Hepatocyte (in vitro differentiated cells): ENCODE measurements at regions not wholly inside any gene's neighbourhood (a gene's known extent, or its start where the extent isn't known, plus 50 kb on each side); places are given as distances from the start of the nearest gene placed in this dataset.

Source experiments
- DNase-seq: peaks from one replicate; pipeline ENCODE4 v3.0.0-alpha.2; 2016; ENCODE audit warnings: low spot score
- H2AFZ ChIP-seq: fragments of 200-600 bp; sonication (generic); 2 replicates; pipeline ENCODE4 v1.6.0; 2016; ENCODE audit warnings: antibody characterized with exemption, mild to moderate bottlenecking
- H3K27ac ChIP-seq: fragments of 200-600 bp; sonication (generic); 2 replicates; pipeline ENCODE4 v1.5.1; 2016; ENCODE audit warnings: mild to moderate bottlenecking
- H3K27me3 ChIP-seq: fragments of 200-600 bp; sonication (generic); 2 replicates; pipeline ENCODE4 v1.6.1; 2016
- H3K36me3 ChIP-seq: fragments of 200-600 bp; sonication (generic); replicated peaks from 2 replicates; pipeline ENCODE4 v1.5.1; 2016; ENCODE audit warnings: low read depth; ENCODE audit not compliant: insufficient read depth
- H3K4me1 ChIP-seq: fragments of 200-600 bp; sonication (generic); 2 replicates; pipeline ENCODE4 v1.5.1; 2016; ENCODE audit warnings: mild to moderate bottlenecking, moderate library complexity; ENCODE audit not compliant: insufficient read depth
- H3K4me2 ChIP-seq: fragments of 200-600 bp; sonication (generic); 2 replicates; pipeline ENCODE4 v1.6.0; 2016
- H3K4me3 ChIP-seq: fragments of 200-600 bp; sonication (generic); 2 replicates; pipeline ENCODE4 v1.5.1; 2016; ENCODE audit warnings: mild to moderate bottlenecking
- H3K79me2 ChIP-seq: fragments of 200-600 bp; sonication (generic); 2 replicates; pipeline ENCODE4 v1.6.0; 2017; ENCODE audit warnings: mild to moderate bottlenecking
- H3K9me2 ChIP-seq: fragments of 200-600 bp; sonication (generic); replicated peaks from 2 replicates; pipeline ENCODE4 v1.6.0; 2017; ENCODE audit warnings: mild to moderate bottlenecking; ENCODE audit not compliant: insufficient read depth
- H3K9me3 ChIP-seq: fragments of 200-600 bp; sonication (generic); 2 replicates; pipeline ENCODE4 v1.5.1; 2016; ENCODE audit warnings: low read depth, mild to moderate bottlenecking
- H4K20me1 ChIP-seq: fragments of 200-600 bp; sonication (generic); 2 replicates; pipeline ENCODE4 v1.6.0; 2016; ENCODE audit warnings: mild to moderate bottlenecking; ENCODE audit not compliant: insufficient read depth, poor library complexity, severe bottlenecking
- EZH2 ChIP-seq: fragments of 200-600 bp; sonication (generic); IDR thresholded peaks from 2 replicates; pipeline ENCODE4 v1.6.1; 2016; ENCODE audit warnings: antibody characterized with exemption, mild to moderate bottlenecking, borderline replicate concordance
- EZH2phosphoT487 ChIP-seq: fragments of 200-600 bp; sonication (generic); IDR thresholded peaks from one replicate; pipeline ENCODE4 v1.6.1; 2018; ENCODE audit warnings: antibody characterized with exemption, mild to moderate bottlenecking, low read depth, moderate library complexity; ENCODE audit not compliant: unreplicated experiment, severe bottlenecking
- WGBS: methylation state at CpG from one replicate; pipeline ENCODE4 v1.1.6; 2016; ENCODE audit warnings: low lambda C conversion rate; ENCODE audit errors: missing lambda C conversion rate; 5-methylcytosine and 5-hydroxymethylcytosine counted together
- TF ChIP-seq, protein P1 (sequence below): fragments of 200-600 bp; sonication (generic); IDR thresholded peaks from 2 replicates; pipeline ENCODE4 v1.5.1; 2016; ENCODE audit warnings: antibody characterized with exemption, mild to moderate bottlenecking; ENCODE audit not compliant: poor library complexity

DNA sequence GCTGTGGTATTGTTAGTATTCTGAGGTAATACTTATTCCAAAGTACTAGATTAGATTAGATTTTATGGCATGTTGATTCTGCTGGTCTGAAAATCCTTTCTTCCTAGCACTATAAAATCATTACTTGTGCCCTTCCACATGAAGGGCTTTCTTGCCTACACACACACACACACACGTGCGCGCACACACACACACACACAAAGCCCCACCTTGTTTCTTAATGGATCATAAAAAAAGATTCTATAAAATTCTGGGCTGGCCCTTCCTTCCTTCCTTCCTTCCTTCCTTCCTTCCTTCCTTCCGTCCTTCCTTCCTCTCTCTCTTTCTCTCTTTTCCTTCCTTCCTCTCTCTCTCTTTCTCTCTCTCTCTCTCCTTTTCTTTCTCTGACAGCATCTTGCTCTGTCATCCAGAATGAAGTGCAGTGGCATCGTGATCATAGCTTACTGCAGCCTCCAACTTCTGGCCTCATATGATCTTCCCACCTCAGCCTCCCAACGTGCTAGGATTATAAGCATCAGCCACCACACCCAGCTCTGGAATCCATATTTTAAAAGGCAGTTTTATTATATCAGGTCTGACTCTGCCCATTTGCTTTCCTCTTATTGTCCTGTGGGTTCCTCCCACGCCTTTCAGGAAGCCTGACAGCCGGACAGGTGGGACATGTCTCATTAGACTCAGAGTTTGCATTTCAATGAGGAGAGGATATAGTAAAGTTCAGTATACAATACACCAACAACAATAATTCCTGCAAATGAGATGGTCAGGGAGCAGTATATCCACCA is 321.1 kb downstream of the PIK3C3 start:
- TF ChIP-seq, protein P1, sequence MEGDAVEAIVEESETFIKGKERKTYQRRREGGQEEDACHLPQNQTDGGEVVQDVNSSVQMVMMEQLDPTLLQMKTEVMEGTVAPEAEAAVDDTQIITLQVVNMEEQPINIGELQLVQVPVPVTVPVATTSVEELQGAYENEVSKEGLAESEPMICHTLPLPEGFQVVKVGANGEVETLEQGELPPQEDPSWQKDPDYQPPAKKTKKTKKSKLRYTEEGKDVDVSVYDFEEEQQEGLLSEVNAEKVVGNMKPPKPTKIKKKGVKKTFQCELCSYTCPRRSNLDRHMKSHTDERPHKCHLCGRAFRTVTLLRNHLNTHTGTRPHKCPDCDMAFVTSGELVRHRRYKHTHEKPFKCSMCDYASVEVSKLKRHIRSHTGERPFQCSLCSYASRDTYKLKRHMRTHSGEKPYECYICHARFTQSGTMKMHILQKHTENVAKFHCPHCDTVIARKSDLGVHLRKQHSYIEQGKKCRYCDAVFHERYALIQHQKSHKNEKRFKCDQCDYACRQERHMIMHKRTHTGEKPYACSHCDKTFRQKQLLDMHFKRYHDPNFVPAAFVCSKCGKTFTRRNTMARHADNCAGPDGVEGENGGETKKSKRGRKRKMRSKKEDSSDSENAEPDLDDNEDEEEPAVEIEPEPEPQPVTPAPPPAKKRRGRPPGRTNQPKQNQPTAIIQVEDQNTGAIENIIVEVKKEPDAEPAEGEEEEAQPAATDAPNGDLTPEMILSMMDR: no peak
- no peak for TF ChIP-seq EZH2
- TF ChIP-seq EZH2phosphoT487: no peak
- Histone ChIP-seq H3K4me2 (no peak overlapping the region), H3K9me2 (no peaks in the 10 kb centered on the region), H4K20me1 (no peaks in the 10 kb centered on the region), H3K4me3 (no peak overlapping the region), H3K79me2 (no peaks in the 10 kb centered on the region), H3K9me3 (no peaks in the 10 kb centered on the region), H3K27me3 (no peaks in the 10 kb centered on the region), H3K4me1 (no peaks in the 10 kb centered on the region), H2AFZ (no peak overlapping the region), H3K36me3 (no peaks in the 10 kb centered on the region), H3K27ac (peak overlapping the region; percentile 69)
- 69% methylated on average over 7 of the region's 8 CpGs for WGBS
- no peak for DNase-seq

DNA sequence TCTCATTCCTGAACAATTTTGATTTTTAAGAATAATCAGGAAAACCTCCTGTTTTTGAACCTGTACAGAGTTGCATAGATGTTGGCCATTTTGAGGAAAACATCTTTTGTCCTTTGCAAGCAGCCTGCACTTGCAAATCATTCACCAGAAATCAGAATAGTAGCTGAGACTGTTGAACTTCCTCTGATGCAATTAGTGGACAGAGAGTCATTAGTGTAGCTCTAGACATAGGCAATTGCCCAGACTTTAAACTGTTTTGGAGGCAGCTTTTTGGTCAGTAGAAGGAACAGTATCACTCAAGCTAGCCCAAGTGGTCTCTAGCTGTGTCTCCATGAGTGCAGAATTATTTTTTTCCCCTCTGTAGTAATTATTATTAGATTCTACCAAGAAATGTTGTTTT is 326.1 kb downstream of the PIK3C3 start:
- Histone ChIP-seq H3K4me1 (no peaks in the 10 kb centered on the region), H3K36me3 (no peaks in the 10 kb centered on the region), H3K9me2 (no peaks in the 10 kb centered on the region), H3K4me3 (no peak overlapping the region), H3K27ac (no peak overlapping the region), H3K79me2 (no peaks in the 10 kb centered on the region), H4K20me1 (no peaks in the 10 kb centered on the region), H3K9me3 (no peaks in the 10 kb centered on the region), H3K27me3 (no peaks in the 10 kb centered on the region), H3K4me2 (no peak overlapping the region), H2AFZ (no peak overlapping the region)
- TF ChIP-seq, protein P1: no peak
- TF ChIP-seq EZH2 (no peak), EZH2phosphoT487 (no peak)
- DNase-seq: no peak

DNA sequence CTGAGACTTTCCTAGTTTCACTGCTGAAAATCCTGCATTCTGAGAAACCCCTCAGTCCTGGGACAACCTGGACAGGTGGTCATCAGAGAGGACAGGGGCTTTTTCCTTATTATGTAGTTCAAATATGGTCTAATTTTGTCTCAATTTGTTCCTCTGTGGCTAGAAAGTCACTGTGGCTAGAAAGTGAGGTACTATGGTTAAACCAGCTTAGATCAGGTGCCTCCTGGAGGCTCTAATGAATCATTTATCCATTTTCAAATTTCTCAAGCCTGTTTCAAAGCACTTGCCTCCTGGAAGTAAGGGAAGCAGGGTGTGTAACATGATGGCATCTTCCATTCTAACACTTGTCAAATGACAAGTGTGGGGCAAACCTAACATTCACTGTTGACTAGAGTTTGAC is 326.8 kb downstream of the PIK3C3 start:
- Histone ChIP-seq H3K79me2 (no peaks in the 10 kb centered on the region), H3K27me3 (no peaks in the 10 kb centered on the region), H3K4me2 (no peak overlapping the region), H2AFZ (no peak overlapping the region), H3K9me2 (no peaks in the 10 kb centered on the region), H3K27ac (no peak overlapping the region), H3K9me3 (no peaks in the 10 kb centered on the region), H4K20me1 (no peaks in the 10 kb centered on the region), H3K4me1 (no peaks in the 10 kb centered on the region), H3K4me3 (no peak overlapping the region), H3K36me3 (no peaks in the 10 kb centered on the region)
- TF ChIP-seq EZH2 (no peak), EZH2phosphoT487 (no peak)
- TF ChIP-seq, protein P1: no peak
- no peak for DNase-seq

DNA sequence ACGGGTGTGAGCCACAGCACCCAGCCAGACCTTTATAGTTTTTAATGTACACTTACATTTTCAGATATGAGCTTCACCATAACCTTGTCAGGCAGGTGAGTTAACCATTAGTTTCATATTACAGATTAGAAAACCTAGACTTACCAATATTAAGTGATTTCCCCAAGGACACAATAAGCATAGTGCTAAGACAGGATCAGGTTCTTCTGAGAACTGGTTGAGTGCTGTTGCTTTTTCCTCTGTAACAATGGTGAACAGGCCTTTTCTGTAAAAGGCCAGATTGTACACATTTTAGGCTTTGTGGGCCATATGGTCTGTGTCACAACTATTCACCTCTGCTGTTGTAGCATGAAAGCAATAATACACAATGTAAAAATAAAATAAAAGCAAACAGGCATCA is 332.0 kb downstream of the PIK3C3 start:
- H3K36me3 ChIP-seq: no peaks in the 10 kb centered on the region
- 94% methylated on average over 1 of the region's 1 CpG for WGBS
- no peak overlapping the region for H3K4me3 ChIP-seq
- H3K79me2 ChIP-seq: no peaks in the 10 kb centered on the region
- no peaks in the 10 kb centered on the region for H3K27me3 ChIP-seq
- DNase-seq: no peak
- no peaks in the 10 kb centered on the region for H4K20me1 ChIP-seq
- TF ChIP-seq EZH2phosphoT487 (no peak), EZH2 (no peak)
- TF ChIP-seq, protein P1: no peak
- H3K9me2 ChIP-seq: no peaks in the 10 kb centered on the region
- H3K27ac ChIP-seq: no peak overlapping the region
- H3K9me3 ChIP-seq: no peaks in the 10 kb centered on the region
- H3K4me2 ChIP-seq: no peak overlapping the region
- no peak overlapping the region for H2AFZ ChIP-seq
- H3K4me1 ChIP-seq: no peaks in the 10 kb centered on the region
